Thoracic aorta (tissue), 2 donors: ENCODE measurements at regions not wholly inside any gene's neighbourhood (a gene's known extent, or its start where the extent isn't known, plus 50 kb on each side); places are given as distances from the start of the nearest gene placed in this dataset.
"Not testable (repeated sequence)": the region's sequence is repeated elsewhere in the genome, so short reads cannot be mapped to it uniquely, and the experiment has no call there.

Experiments
- ATAC-seq: fragments of 150-250 bp; one replicate; pipeline ENCODE4 v1.8.0; 2017; ENCODE audit warnings: low read depth; ENCODE audit not compliant: insufficient number of reproducible peaks, low FRiP score
- DNase-seq: peaks from one replicate; pipeline ENCODE4 v3.0.0-alpha.2; 2020; ENCODE audit warnings: low spot score
- H3K27ac ChIP-seq, 2 donors: fragments of 200-600 bp; sonication (generic); 1 replicate in 1 of 2; 2 replicates in 1 of 2; pipeline ENCODE4 v1.5.1; 2016; ENCODE audit warnings: mild to moderate bottlenecking in 2 of 2, moderate library complexity in 2 of 2
- H3K27me3 ChIP-seq: fragments of 200-600 bp; sonication (generic); replicated peaks from 2 replicates; pipeline ENCODE4 v1.6.0; 2016; ENCODE audit warnings: mild to moderate bottlenecking; ENCODE audit not compliant: insufficient read depth
- H3K36me3 ChIP-seq: fragments of 200-600 bp; sonication (generic); one replicate; pipeline ENCODE4 v1.5.1; 2016
- H3K4me1 ChIP-seq, 2 donors: fragments of 200-600 bp; sonication (generic); 1 replicate in 1 of 2; 2 replicates in 1 of 2; pipeline versions ENCODE4 v1.5.1 to v1.6.0; 2016; ENCODE audit warnings: low read depth in 2 of 2, mild to moderate bottlenecking in 1 of 2; ENCODE audit not compliant: control insufficient read depth in 1 of 2
- H3K4me3 ChIP-seq: fragments of 200-600 bp; sonication (generic); 2 replicates; pipeline ENCODE4 v1.5.1; 2016; ENCODE audit warnings: mild to moderate bottlenecking
- H3K9me3 ChIP-seq: fragments of 200-600 bp; sonication (generic); 2 replicates; pipeline ENCODE4 v1.5.1; 2016
- CTCF ChIP-seq: fragments of 200-600 bp; sonication (generic); IDR thresholded peaks from one replicate; pipeline ENCODE4 v1.5.1; 2019; ENCODE audit warnings: antibody characterized with exemption

GRCh38 chr10:33483124-33483815, 148.8 kb upstream of the NRP1 start:
- Histone ChIP-seq H3K4me1 (peaks cover 0 to 31% of the 10 kb centered on the region in 2 donors), H3K4me3 (no peak overlapping the region), H3K9me3 (no peaks in the 10 kb centered on the region), H3K36me3 (no peaks in the 10 kb centered on the region), H3K27ac (no peak overlapping the region), H3K27me3 (no peaks in the 10 kb centered on the region)
- TF ChIP-seq CTCF: no peak
- no peak for ATAC-seq
- DNase-seq: no peak

GRCh38 chr10:33482486-33482885, 148.0 kb upstream of the NRP1 start:
- DNase-seq (no peak), ATAC-seq (no peak)
- Histone ChIP-seq H3K27ac (no peak overlapping the region), H3K4me1 (peaks cover 0 to 31% of the 10 kb centered on the region in 2 donors), H3K36me3 (no peaks in the 10 kb centered on the region), H3K27me3 (no peaks in the 10 kb centered on the region), H3K4me3 (no peak overlapping the region), H3K9me3 (no peaks in the 10 kb centered on the region)
- no peak for TF ChIP-seq CTCF

GRCh38 chr10:33481184-33481583, 146.7 kb upstream of the NRP1 start:
- H3K36me3 ChIP-seq: no peaks in the 10 kb centered on the region
- no peak overlapping the region for H3K4me3 ChIP-seq
- H3K27me3 ChIP-seq: no peaks in the 10 kb centered on the region
- DNase-seq (no peak), ATAC-seq (no peak)
- H3K9me3 ChIP-seq: no peaks in the 10 kb centered on the region
- peaks cover 0 to 22% of the 10 kb centered on the region in 2 donors for H3K4me1 ChIP-seq
- no peak overlapping the region for H3K27ac ChIP-seq
- no peak for TF ChIP-seq CTCF

DNA sequence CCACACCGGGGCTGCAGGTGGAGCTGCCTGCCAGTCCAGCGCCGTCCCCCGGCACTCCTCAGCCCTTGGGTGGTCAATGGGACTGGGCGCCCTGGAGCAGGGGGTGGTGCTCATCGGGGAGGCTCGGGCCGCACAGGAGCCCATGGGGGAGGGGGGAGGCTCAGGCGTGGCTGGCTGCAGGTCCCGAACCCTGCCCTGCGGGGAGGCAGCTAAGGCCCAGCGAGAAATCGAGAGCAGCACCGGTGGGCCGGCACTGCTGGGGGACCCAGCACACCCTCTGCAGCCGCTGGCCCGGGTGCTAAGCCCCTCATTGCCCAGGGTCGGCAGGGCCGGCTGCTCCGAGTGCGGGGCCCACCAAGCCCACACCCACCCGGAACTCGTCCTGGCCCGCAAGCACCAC, 145.9 kb upstream of the NRP1 start:
- H3K4me3 ChIP-seq, H3K36me3 ChIP-seq, H3K27me3 ChIP-seq, DNase-seq, H3K27ac ChIP-seq, ATAC-seq, H3K9me3 ChIP-seq: not testable (repeated sequence)
- H3K4me1 ChIP-seq: peaks cover 0 to 18% of the 10 kb centered on the region in 2 donors

- H3K4me1 ChIP-seq: peaks cover 0 to 11% of the 10 kb centered on the region in 2 donors
- no peak for TF ChIP-seq CTCF
These were observed 144.2 kb upstream of the NRP1 start for GRCh38 chr10:33478675-33479125.

More at GRCh38 chr10:33478675-33479125, 144.2 kb upstream of the NRP1 start:
- Histone ChIP-seq H3K27ac (no peak overlapping the region), H3K36me3 (no peaks in the 10 kb centered on the region), H3K27me3 (no peaks in the 10 kb centered on the region), H3K9me3 (no peaks in the 10 kb centered on the region), H3K4me3 (no peak overlapping the region)
- no peak for DNase-seq
- no peak for ATAC-seq
